PC-9 (cell line): ENCODE measurements at regions not wholly inside any gene's neighbourhood (a gene's known extent, or its start where the extent isn't known, plus 50 kb on each side); places are given as distances from the start of the nearest gene placed in this dataset.

Experiments used
- EZH2 ChIP-seq: fragments of 200-600 bp; sonication (generic); IDR thresholded peaks from 2 replicates; pipeline ENCODE4 v1.8.0; 2017; ENCODE audit warnings: antibody characterized with exemption, low read depth
- TF ChIP-seq, protein P1 (sequence below): fragments of 200-600 bp; sonication (generic); conservative IDR thresholded peaks from 2 replicates; pipeline ENCODE4 v1.6.1; 2017; ENCODE audit warnings: mixed run types, antibody characterized with exemption, mild to moderate bottlenecking, moderate library complexity

DNA sequence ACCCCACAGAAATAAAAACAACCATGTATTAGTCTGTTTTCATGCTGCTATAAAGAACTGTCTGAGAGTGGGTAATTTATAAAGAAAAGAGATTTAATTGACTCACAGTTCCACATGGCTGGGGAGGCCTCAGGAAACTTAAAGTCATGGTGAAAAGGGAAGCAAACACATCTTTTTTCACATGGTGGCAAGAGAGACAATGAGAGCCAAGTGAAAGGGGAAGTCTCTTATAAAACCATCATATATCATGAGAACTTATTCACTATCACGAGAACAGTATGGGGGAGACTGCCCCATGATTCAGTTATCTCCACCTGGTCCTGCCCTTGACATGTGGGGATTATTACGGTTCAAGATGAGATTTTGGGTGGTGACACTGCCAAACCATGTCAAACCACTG is 141.5 kb downstream of the ZMAT3 start:
- TF ChIP-seq, protein P1, sequence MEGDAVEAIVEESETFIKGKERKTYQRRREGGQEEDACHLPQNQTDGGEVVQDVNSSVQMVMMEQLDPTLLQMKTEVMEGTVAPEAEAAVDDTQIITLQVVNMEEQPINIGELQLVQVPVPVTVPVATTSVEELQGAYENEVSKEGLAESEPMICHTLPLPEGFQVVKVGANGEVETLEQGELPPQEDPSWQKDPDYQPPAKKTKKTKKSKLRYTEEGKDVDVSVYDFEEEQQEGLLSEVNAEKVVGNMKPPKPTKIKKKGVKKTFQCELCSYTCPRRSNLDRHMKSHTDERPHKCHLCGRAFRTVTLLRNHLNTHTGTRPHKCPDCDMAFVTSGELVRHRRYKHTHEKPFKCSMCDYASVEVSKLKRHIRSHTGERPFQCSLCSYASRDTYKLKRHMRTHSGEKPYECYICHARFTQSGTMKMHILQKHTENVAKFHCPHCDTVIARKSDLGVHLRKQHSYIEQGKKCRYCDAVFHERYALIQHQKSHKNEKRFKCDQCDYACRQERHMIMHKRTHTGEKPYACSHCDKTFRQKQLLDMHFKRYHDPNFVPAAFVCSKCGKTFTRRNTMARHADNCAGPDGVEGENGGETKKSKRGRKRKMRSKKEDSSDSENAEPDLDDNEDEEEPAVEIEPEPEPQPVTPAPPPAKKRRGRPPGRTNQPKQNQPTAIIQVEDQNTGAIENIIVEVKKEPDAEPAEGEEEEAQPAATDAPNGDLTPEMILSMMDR = no peak
- TF ChIP-seq EZH2 = no peak
